ENCODE measurements at regions not wholly inside any gene's neighbourhood (a gene's known extent, or its start where the extent isn't known, plus 50 kb on each side); places are given as distances from the start of the nearest gene placed in this dataset.

DNA sequence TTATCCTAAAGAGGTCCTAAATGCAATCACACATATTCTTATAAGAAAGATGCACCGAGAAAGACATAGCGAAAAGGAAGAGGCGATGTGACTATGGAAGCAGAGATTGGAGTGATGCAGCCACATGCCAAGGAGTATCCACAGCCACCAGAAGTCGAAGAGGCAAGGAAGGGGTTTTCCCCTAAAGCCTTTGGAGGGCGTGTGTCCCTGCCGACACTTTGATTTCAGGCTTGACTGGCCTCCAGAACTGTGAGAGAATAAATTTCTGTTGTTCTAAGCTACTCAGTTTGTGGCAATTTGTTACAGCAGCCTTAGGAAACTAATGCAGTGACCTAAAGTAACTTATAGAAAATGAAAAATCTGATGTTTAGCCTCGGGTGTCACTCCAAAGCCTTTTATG, 179.5 kb upstream of the CITED2 start:
- no peak for DNase-seq

DNA sequence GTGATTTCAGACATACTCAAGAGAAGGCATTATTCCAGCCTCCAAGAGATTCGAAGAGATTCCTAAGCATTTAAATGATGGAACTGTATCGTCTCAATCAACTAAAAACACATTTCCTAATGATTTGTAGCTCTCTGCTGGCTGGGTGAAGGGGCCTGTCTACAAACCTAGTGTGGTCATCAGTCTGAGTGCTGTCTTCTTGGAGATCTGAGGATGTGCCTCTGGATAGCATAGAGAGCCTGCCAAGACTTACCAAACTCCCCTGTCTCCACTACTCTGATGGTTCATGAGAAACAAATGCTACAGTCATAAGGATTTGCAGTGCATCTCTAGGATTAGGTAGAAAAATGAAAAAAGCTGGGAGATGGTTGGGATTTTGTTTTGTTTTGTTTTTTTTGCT, 176.9 kb upstream of the CITED2 start:
- DNase-seq, result no peak

DNA sequence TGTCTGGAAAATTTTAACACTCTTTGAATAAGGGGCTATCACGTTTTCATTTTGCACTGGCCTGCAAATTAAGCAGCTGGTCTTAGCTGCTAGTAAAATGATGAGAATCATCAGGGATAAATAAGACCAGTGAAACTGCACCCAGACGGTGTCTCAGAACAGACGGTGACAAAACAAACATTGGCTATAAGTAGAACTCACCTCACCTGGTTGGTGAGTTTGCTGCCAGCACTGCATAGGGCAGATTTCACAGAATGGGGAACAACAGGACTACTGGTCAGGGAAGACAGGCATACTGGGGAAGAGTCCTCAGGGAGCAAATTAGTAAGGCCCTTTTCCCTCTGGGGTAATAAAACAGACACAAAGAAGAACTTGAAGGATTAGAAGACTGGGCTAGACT, 175.9 kb upstream of the CITED2 start:
- DNase-seq, result no peak

DNA sequence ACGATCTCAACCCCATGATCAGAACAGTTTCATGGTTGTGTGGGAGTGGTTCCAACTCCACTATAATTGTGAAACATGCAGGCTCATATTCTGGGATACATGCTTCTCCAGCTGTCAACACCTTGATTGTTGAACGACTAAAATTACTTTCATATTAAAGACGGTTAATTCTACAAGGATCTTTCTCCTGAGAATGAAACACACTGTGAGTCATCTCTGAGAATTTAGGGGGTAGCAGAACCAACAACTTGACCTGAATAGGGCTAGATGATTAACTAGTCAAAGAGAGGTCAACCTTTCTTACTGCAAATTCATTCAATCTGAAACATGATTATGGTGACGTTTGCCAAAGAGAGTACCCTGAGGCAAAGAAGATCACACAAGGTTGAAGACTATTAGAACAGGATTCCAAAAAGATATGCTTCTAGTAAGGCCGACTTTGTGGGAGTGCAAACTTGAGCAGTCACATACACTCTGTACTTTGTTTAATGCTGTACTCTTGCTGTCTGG, 175.2 kb upstream of the CITED2 start:
- DNase-seq, result no peak

DNA sequence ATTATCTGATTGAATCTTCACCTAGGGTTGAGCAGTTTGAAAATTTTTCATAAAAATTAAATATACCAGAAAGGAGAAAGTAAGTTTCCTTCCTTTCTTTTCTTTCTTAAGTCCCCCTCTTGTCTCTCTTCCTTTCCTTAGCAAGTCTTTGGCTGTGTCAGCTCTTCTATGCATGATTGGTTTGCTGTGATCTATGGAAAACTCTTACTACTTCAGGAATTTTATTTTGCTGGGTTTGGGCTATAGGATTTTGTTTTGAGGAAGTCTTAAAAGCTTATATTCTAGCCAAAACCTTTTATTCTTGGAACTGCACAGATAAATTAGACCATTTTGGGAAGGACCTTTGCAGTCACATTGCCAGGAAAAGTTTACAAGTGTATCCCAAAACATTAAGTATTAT, 173.4 kb upstream of the CITED2 start:
- no peak for DNase-seq

DNA sequence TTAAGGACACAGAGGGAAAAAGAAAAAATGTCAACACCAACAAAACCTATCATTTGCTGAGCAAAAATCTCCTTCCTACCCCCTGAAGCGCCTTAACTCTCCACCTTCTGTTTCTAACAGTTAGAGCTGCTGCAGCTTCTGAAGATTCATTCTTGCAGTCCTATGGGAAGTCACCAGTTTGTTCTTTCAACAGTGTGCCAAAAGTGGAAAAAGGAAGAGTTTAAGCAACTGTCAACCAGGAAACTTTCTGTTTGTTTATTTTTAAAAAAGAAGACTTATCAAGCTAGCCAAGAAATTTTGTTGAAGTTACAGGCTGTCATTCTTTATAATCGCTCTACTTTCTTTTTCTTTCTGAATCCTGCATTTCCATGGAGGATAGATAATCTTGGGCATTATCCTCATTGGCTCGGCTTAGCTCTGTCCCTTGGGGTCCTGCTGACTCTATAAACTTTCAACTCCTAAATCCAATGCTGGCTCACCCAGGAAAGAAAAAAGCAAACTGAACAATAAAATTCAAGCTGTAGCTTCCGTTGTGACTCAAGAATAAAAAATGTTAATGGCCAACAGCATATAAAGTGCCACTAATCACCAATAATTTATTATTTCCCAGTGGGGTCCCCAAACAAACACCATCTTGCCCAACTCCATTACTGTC, 172.8 kb upstream of the CITED2 start:
- no peak for DNase-seq

DNA sequence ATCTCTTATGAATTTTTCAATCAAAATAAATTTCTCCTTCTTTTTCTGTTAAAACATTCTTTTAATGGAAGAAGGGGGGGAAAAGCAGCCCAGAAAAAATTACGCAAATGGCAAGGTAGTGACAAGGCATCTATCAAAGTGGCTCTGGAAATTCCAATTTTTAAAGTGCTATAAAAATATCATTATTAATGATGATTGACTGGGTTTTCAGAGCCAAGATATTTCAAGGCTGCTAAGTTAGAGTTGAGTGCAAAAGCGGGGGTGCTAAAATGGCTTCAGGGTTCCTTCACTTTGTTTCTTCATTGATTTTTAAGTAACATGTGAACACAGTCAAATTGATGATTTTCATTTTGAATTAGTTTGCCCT, 171.6 kb upstream of the CITED2 start:
- no peak for DNase-seq

DNA sequence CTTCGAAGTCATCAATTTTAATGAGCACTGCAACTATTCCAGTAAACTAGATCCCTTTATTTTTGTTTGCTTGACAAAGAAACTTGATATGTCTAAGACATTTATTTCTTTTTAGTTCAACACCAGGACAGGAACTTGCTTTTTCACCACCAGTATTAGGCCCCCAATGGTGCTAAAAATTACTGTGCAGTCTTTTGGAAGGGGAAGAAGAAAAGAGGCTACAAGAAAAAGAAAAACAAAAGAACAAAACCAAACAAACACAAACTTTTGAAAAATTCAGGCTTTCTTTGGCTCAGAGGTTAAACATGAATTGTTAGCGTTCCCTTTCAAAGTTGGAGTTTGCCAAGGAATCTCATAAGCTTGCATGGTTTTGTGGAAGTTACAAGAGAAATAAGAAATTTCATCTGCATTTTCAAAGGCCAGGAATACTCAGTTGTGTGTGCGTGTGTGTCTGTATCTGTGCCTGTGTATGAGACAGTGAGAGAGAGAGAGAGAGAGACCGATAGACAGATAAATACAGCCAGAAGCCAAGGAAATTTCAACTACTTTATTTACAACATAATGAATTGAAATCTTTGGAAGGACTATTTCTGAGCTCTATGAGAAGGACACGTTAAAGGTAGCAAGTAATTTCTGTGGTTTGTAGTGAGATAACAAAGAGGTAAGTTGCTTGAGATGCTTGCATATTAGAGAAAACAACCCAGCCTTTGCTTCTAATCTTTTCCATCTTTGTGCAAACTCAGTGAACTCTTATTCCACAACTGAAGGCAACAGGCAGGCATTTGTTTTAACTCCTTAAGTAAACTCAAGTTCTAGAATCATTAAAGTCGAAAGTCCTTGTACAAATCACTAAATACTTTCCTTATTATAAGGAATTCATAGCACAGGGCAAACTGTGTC, 171.0 kb upstream of the CITED2 start:
- no peak for DNase-seq

DNA sequence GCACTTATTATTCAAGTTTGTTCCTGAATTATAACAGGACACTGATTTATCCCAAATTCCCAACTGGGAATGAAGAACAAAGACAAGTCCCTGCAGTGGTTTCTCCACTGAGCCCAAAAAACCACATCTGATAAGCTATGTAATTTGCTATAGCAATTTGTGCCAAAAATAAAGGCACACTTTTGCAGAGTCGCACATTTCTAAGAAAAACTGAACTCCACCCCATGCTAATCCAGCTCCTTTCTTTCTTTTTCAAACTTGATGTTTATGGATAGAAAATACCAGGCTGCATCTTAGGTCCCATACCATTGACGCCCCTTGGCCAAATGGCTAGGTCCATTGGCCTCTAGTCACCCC, 170.2 kb upstream of the CITED2 start:
- DNase-seq, result no peak

DNA sequence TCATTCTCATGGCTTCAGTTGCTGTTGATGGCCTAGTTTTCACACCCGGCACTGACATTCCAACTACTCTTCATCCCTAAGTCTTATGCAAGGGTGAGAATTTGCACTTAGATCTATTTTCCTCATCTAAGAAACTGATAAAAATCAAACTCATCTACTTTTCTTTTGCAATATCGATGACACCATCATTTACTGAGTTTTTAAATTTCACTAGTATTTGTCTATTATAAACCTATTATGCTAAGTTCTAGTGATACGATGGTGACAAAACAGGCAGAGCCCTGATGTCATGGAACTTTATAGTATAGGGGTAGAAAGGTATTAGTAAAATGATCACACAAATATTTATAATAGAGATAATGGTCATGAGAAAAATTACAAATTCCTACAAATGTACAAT, 167.9 kb upstream of the CITED2 start:
- DNase-seq, result no peak

DNA sequence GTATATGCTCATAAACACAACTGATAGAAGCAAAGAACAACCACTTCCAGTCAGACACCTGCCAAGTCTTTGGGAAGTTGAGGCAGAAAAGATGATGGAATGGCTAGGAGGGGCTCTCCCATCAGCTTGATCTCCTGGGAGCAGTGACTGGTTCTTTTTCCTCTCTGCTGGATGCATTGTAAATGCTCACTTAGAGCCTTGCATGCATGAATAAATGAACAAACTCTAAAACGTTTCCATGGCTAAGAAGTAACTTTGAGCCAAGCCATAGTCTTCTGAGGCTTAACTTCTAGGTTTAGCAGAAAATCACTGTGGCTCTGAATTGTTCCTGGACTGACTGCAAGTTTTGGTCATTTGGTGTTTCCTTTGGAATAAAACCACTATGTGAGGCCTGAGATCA, 166.4 kb upstream of the CITED2 start:
- no peak for DNase-seq

DNA sequence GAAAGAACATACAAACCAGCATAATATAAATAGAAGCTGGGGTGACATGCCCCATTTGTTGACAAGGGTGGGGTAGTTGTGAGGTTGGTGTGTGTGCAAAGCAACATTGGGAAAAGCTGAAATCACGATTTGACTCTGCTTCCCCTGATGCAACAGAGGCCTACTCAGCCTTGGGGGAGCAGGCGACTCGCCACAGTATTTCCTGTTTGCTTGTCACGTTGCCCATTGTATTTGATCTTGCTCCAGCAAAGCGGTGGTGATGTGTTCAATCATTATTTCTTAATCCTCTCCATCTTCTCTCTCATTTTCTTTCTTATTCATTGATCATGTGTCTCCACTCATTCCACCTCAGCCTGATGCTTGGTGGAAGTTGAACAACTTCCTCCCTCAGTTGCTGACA, 165.8 kb upstream of the CITED2 start:
- DNase-seq, result no peak

DNA sequence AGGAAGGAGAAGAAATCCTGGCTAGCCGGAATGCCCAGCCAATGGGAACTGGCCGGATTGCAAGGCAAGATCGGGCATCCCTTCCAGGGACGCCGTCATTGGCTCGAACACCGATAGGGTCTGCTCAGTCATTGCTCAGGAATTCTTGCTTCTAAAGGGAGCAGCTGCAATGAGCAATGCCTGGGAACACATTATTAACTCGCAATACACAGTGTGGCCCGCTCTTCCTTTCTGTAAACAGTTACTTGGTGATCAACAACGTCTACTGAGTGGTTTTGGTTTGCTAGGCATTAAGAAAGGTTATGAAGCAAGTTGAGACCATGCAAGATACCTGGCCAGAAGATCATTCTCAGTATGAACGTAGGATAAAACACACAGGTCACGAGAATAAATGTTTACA, 165.4 kb upstream of the CITED2 start:
- DNase-seq, result no peak

DNA sequence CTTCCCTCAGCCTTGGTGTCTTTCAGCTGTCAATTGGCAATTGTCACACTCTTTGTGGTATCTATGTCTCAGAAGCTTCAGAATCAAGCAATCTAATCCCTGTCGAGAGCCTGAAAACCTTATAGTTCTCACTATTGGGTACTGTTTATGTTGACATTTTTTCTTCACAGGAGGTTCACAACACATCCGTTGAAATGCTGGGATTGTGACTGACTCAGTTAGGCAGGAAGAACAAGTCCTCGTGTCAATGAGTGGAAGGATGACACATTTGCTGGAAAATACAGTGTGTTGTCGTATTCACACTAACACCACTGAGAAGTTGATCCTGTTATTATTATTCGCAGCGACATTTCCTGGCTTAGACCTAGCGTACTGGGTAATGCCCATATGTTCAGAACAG, 163.9 kb upstream of the CITED2 start:
- DNase-seq, result no peak

DNA sequence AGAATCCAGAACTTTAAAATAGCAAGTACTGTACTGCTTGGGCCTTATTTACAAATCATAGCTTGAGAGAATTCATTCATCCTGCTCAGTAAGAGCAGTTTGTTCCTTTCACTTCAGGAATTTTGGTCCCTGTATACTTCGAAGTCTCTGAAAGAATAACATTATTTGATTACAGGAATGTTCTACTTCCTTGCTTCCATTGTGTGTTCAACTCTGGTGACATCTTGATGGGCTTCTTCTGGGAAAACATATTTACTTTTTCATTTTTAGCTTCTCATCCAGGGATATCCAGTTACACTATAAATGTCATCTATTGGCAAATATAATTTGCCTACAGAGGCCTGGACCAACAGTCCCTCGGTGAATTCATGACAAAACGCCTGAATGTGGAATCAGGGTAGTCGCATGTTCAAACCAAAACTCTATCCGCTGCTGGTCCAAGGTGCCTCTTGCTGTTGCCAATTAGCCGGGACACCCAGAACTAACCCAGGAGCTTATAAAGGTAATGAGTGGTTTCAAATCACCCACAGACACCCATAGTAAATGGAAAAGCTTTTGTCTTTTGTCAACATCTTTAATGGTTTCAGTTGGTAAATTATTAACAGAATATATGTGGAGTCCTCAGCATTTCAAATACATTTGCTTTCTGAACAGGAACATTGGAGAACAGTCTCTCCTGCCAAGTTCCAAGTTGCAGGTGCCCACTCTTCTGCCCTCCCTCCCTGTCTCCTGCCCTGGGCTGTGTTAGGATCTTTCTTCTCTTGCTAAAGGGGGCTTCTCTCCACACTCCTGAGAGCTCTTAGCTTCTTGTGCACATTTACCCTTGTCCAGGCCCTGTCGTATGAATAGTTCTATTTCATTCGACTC, 162.5 kb upstream of the CITED2 start:
- DNase-seq, result no peak

DNA sequence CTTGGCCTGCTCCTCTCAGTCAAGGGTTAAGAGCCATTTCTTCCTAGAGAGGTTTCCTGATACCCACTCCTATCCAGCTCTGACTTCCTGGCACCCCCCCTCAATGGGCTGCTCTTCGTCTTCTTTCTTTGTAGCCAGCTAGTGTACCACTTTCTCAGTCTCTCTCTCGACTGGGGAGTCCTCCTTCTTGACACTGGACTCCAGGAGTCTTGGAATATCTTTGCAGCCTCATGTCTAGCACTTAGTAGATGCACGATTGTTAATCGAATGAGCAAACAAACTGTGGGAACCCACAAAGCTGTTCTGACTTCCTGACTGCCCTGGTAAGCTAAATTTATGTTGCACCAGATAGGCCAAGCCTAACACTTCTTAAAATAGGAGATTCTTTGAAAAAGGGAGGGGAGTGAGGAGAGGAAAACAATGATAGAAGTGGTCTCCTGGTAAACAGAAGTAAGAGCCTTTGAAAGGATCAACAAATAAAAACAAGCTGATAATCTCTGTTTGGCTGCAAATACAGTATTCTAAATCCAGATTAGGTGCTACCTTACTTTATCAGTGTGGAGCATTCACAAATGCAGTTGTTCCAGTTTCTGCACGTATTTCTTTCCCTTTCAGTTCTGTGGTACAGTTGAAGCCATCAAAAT, 160.1 kb upstream of the CITED2 start:
- peak; percentile 56 for DNase-seq

DNA sequence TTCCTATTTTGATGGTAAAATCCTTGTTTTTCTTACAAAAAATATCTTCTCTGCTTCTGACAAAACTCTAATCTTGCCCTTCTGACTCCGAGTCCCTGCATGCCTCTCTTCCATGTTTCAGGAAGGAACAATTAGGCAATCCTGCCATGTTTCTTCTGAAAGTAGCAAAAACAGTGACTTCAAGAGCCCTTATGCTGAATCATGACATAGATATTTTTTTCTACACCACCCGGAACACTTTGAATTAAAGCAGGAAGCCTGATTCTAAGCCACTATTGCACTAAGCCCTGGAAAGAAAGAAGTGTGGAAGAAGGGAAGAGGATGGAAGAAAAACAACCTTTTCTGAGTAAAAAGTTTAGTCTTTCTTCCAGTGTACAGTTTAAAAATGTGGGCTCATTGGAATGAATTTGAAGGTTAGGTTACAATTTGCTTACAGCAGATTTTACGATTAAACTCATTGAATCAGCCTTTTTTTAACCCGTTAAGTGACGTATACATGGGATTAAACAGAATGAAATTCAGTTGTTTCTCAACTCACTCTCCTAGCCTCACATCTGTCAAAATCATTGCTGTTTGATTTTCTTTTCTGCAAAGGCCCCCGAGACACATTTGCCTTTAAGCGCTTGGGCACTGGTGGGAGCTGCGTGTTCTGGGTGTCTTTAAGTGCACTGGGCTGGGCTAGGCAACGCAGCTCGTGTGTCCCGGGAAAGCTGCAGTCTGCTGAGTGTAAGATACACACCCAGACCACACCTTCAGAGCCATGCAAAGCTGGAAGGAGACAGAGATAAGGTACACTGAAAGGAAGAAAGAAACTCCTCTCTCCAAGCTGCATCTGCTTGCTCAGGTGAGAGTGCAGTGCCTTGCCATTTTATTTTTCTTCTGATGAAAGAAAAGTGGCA, 159.4 kb upstream of the CITED2 start:
- DNase-seq, result peak; percentile 48

DNA sequence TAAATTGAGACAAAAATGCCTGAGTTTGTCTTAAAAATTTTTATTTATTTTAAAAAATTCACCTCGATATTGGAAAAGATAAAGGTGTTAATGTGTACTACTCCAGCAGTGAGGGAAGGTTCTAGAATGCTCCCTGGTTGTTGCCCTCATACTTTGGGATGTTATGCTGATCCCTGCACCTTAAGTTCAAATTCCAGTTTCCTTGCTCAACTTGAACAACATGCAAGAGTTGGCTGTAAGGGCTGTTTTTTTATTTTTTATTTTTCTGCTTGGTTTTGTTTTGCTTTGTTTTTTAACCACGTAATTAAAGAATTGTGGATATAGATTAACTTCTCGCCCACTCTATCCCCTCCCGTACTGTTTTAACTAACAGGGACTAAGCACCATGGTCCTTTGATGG, 158.7 kb upstream of the CITED2 start:
- no peak for DNase-seq

DNA sequence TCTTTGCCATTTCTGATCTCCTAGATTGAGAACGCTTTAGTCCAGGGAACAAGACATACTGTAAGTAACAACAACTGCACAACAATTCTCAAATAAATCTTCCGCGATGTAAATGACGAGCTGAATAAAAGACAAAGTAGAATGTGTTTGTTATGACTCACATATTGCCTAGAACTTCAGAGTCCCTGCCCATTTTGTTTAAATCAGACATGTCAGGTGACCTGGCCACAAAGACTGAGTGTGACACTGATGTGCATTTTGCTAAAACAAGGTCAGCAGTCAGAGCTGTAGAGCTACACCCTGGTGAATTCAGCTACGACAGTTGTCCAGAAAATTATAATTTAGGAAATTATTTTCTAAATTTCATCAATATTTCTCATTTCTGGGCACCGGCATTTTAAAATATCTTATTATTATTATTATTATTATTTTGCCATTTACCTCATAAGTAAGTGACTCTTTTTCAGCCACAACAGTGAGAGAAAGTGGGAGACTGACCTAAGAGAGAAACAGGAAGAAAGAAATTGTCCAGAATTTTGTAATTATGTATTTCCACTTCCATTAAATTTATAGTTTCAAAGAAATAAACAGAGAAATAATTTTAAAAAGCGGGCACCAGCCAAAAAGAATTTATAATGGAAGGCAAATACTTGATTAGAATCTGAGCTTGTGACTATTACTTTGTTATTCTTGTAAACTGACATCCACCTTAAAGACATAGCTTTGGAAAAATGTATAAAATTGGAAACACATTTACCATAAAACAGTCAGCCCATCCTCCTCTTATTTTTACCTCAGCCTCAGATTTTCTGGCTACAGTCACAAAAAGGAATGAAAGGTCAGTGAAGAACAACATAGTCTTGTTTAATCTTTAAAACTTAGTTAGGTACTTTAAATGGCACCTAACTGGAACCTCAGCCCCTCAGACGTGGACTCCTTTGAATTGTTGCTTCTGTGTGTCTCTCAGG, 157.0 kb upstream of the CITED2 start:
- DNase-seq, result no peak

DNA sequence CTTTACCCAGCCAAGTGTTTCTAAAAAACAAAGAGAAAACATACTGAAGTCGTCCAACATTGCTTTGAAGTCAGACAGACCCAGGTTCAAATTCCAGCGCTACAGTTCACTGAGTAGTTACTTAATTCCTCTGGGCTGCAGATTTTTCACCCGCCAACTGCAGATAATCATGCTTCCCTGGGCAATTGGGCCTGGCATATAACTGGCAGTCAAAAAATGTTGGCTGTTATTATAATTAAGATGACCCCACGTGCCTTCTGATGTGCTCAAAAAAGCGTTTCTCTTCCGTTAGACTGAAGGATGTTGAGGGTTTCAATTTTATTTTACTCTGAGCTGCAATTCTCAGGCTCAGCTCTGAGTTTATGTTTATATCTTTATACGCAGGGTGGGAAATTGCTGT, 156.1 kb upstream of the CITED2 start:
- DNase-seq, result no peak

DNA sequence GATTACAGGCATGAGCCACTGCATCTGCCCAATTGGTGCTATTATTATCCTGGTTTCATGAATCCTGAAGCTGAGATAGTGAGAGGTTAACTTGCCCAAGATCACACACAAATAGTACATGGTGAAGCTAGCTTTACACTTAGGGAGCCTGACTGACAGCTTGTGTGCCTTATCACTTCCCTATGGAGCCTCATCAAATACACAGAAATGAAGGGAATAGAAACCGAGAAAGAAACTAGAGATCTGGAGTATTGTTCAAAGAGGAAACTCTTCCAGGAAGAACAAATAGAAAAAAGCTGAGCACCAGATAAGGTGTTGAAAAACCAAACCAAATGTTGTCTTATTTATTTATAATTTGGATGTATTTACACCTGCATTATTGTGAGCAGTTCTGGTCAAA, 155.0 kb upstream of the CITED2 start:
- no peak for DNase-seq
